Liver (tissue), 8 donors: ENCODE measurements at regions not wholly inside any gene's neighbourhood (a gene's known extent, or its start where the extent isn't known, plus 50 kb on each side); places are given as distances from the start of the nearest gene placed in this dataset.

Experiments used
- DNase-seq: peaks from one replicate; pipeline ENCODE4 v3.0.0-alpha.2; 2017; ENCODE audit warnings: low spot score
- H3K27ac ChIP-seq, 2 donors: one replicate each; pipeline ENCODE4 v1.7.0; 2013; ENCODE audit warnings: inconsistent platforms in 2 of 2, low read length in 2 of 2, control low read depth in 1 of 2, low read depth in 1 of 2, mild to moderate bottlenecking in 1 of 2
- H3K27me3 ChIP-seq, 4 donors: one replicate each; pipeline versions ENCODE4 v1.6.1 to v1.7.0; 2013; ENCODE audit warnings: low read length in 3 of 4, inconsistent platforms in 1 of 4, mild to moderate bottlenecking in 1 of 4, moderate library complexity in 1 of 4; ENCODE audit not compliant: control insufficient read depth in 4 of 4, insufficient read depth in 4 of 4
- H3K36me3 ChIP-seq, 4 donors: one replicate each; pipeline versions ENCODE4 v1.6.1 to v1.7.0; 2013; ENCODE audit warnings: low read length in 3 of 4, mild to moderate bottlenecking in 3 of 4, low read depth in 1 of 4, moderate library complexity in 1 of 4; ENCODE audit not compliant: control insufficient read depth in 4 of 4, insufficient read depth in 3 of 4
- H3K4me1 ChIP-seq, 4 donors: one replicate each; pipeline versions ENCODE4 v1.6.1 to v1.7.0; 2013; ENCODE audit warnings: low read length in 3 of 4, mild to moderate bottlenecking in 3 of 4, moderate library complexity in 1 of 4; ENCODE audit not compliant: control insufficient read depth in 4 of 4, insufficient read depth in 4 of 4
- H3K4me3 ChIP-seq, 3 donors: one replicate each; pipeline versions ENCODE4 v1.6.1 to v1.7.0; 2013; ENCODE audit warnings: low read length in 3 of 3, control low read depth in 1 of 3, low read depth in 1 of 3, mild to moderate bottlenecking in 1 of 3
- H3K9ac ChIP-seq, 2 donors: one replicate each; pipeline ENCODE4 v1.7.0; 2013; ENCODE audit warnings: low read length in 2 of 2, mild to moderate bottlenecking in 2 of 2, moderate library complexity in 2 of 2, control low read depth in 1 of 2, low read depth in 1 of 2
- H3K9me3 ChIP-seq, 4 donors: one replicate each; pipeline versions ENCODE4 v1.6.1 to v1.7.0; 2013; ENCODE audit warnings: low read length in 3 of 4; ENCODE audit not compliant: control insufficient read depth in 4 of 4
- ATF3 ChIP-seq: IDR thresholded peaks from 2 replicates; pipeline ENCODE4 v1.6.1; 2016; ENCODE audit warnings: antibody characterized with exemption
- CTCF ChIP-seq: fragments of 150-350 bp; IDR thresholded peaks from 2 replicates; pipeline ENCODE4 v1.5.1; 2017; ENCODE audit warnings: improper control_type of control experiment, low read depth, low read length; ENCODE audit not compliant: missing input control
- EGR1 ChIP-seq, 2 donors: IDR thresholded peaks; 2 replicates each; pipeline ENCODE4 v1.6.1; 2016 to 2018; ENCODE audit warnings: antibody characterized with exemption in 2 of 2, low read depth in 2 of 2
- FOXA1 ChIP-seq: IDR thresholded peaks from 2 replicates; pipeline ENCODE4 v1.6.1; 2016; ENCODE audit warnings: antibody characterized with exemption
- FOXA2 ChIP-seq: IDR thresholded peaks from 2 replicates; pipeline ENCODE4 v1.6.1; 2016; ENCODE audit warnings: antibody characterized with exemption
- GABPA ChIP-seq, 2 donors: IDR thresholded peaks in 1 of 2; conservative IDR thresholded peaks in 1 of 2; 2 replicates each; pipeline ENCODE4 v1.6.1; 2016; ENCODE audit warnings: antibody characterized with exemption in 2 of 2, mild to moderate bottlenecking in 1 of 2, moderate library complexity in 1 of 2
- HNF4A ChIP-seq, 2 donors: conservative IDR thresholded peaks; 2 replicates each; pipeline ENCODE4 v1.6.1; 2016; ENCODE audit warnings: antibody characterized with exemption in 2 of 2, mild to moderate bottlenecking in 2 of 2
- HNF4G ChIP-seq: IDR thresholded peaks from 2 replicates; pipeline ENCODE4 v1.6.1; 2016; ENCODE audit warnings: antibody characterized with exemption
- JUND ChIP-seq, 2 donors: IDR thresholded peaks; 2 replicates each; pipeline ENCODE4 v1.6.1; 2016; ENCODE audit warnings: antibody characterized with exemption in 2 of 2
- MAX ChIP-seq: IDR thresholded peaks from 2 replicates; pipeline ENCODE4 v1.6.1; 2016; ENCODE audit warnings: antibody characterized with exemption
- NR2F2 ChIP-seq: IDR thresholded peaks from 2 replicates; pipeline ENCODE4 v1.6.1; 2016; ENCODE audit warnings: antibody characterized with exemption
- RAD21 ChIP-seq, 2 donors: IDR thresholded peaks; 2 replicates each; pipeline ENCODE4 v1.6.1; 2016; ENCODE audit warnings: antibody characterized with exemption in 2 of 2, mild to moderate bottlenecking in 2 of 2
- REST ChIP-seq: IDR thresholded peaks from 2 replicates; pipeline ENCODE4 v1.6.1; 2016; ENCODE audit warnings: antibody characterized with exemption, mild to moderate bottlenecking
- RXRA ChIP-seq, 2 donors: IDR thresholded peaks; 2 replicates each; pipeline ENCODE4 v1.6.1; 2017 to 2018; ENCODE audit warnings: antibody characterized with exemption in 2 of 2, mild to moderate bottlenecking in 1 of 2
- SP1 ChIP-seq: IDR thresholded peaks from 2 replicates; pipeline ENCODE4 v1.6.1; 2018; ENCODE audit warnings: antibody characterized with exemption, mild to moderate bottlenecking
- TAF1 ChIP-seq: conservative IDR thresholded peaks from 2 replicates; pipeline ENCODE4 v1.6.1; 2016; ENCODE audit warnings: antibody characterized with exemption, mild to moderate bottlenecking
- YY1 ChIP-seq: IDR thresholded peaks from 2 replicates; pipeline ENCODE4 v1.6.1; 2016; ENCODE audit warnings: antibody characterized with exemption, mild to moderate bottlenecking
- ZBTB33 ChIP-seq: IDR thresholded peaks from 2 replicates; pipeline ENCODE4 v1.6.1; 2016; ENCODE audit warnings: antibody characterized with exemption
- WGBS: extraction: QIAGEN DNeasy Blood & Tissue Kit; methylation state at CpG from one replicate; pipeline ENCODE4 v1.1.7; 2013; 5-methylcytosine and 5-hydroxymethylcytosine counted together
- donor health status: healthy.
- donor health status: healthy.
- donor health status: healthy.
- donor health status: healthy.
- donor health status: healthy.

GRCh38 chr1:209223791-209224190 lies 359.7 kb upstream of the CAMK1G start:
- H3K4me1 ChIP-seq: no peaks in the 10 kb centered on the region
- H3K9me3 ChIP-seq: no peaks in the 10 kb centered on the region
- 67% methylated on average over 1 of the region's 1 CpG for WGBS
- TF ChIP-seq RXRA (IDR thresholded peaks at IDR 0.05) (no peak), RAD21 (IDR thresholded peaks at IDR 0.05) (no peak), GABPA (IDR thresholded peaks at IDR 0.05 in 1 of 2, conservative IDR thresholded peaks at IDR 0.05 in 1 of 2) (no peak), FOXA1 (no peak), EGR1 (IDR thresholded peaks at IDR 0.05; ENCODE audit: low read depth in 2 of 2) (no peak), REST (no peak), YY1 (no peak), NR2F2 (no peak), FOXA2 (no peak), CTCF (no peak), SP1 (no peak), ZBTB33 (no peak), JUND (IDR thresholded peaks at IDR 0.05) (no peak), HNF4A (conservative IDR thresholded peaks at IDR 0.05) (no peak), HNF4G (no peak), MAX (no peak), ATF3 (no peak), TAF1 (no peak)
- H3K9ac ChIP-seq: no peak overlapping the region
- no peak for DNase-seq
- no peak overlapping the region for H3K4me3 ChIP-seq
- peaks cover 0 to 2% (median 0%) of the 10 kb centered on the region in 4 donors for H3K27me3 ChIP-seq
- H3K27ac ChIP-seq: no peak overlapping the region
- no peaks in the 10 kb centered on the region for H3K36me3 ChIP-seq
